ENCODE measurements at regions not wholly inside any gene's neighbourhood (a gene's known extent, or its start where the extent isn't known, plus 50 kb on each side); places are given as distances from the start of the nearest gene placed in this dataset.

DNA sequence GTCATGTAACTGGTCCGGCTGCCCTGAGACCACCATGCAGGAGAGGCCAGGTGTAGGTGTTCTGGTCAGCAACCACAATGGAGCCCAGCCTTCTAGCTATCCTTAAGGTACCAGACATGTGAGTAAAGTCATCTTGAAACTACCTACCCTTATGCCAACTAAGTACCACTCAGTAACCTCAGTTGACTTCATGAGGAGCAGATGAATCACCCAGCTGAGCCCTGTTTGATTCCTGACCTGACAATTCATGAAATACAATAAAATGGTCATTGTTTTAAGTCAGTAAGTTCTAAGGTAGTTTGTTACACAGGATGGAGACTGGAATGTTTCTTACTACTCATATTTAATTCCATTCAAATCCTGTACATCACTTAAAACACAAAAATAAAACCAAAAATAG is 113.1 kb upstream of the LMO4 start:
- TF ChIP-seq ZNF274 (IDR thresholded peaks at IDR 0.05; ENCODE audit: low read depth, low read length), result no peak
- TF ChIP-seq YY1 (IDR thresholded peaks at IDR 0.05; ENCODE audit: insufficient read depth, insufficient read length), result no peak

All from NT2/D1 (cell line).